AG08395 (cell line): ENCODE measurements at regions not wholly inside any gene's neighbourhood (a gene's known extent, or its start where the extent isn't known, plus 50 kb on each side); places are given as distances from the start of the nearest gene placed in this dataset.

Source experiments
- DNase-seq: peaks from one replicate; pipeline ENCODE4 v3.0.0; 2012; ENCODE audit warnings: mixed read lengths, low spot score

DNA sequence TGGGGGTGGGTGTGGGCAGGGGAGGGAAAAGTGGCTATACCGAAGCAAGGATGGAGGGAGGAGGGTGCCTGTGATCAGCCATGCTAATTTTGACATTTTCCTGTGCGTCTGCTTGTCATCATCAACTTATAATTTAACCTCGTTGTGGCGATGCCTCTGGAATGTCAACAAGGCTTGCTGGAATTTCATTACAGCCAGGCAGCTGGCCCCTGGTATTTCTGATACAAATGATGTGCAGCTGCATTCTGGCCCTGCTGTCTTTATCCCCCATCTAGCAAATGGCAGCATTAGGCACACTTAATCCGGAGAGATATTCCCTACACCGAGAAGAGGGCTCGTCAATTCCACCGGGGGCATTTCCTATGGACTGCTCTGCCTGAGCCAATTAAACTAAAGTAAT lies 278.3 kb upstream of the CCL2 start:
- no peak for DNase-seq

DNA sequence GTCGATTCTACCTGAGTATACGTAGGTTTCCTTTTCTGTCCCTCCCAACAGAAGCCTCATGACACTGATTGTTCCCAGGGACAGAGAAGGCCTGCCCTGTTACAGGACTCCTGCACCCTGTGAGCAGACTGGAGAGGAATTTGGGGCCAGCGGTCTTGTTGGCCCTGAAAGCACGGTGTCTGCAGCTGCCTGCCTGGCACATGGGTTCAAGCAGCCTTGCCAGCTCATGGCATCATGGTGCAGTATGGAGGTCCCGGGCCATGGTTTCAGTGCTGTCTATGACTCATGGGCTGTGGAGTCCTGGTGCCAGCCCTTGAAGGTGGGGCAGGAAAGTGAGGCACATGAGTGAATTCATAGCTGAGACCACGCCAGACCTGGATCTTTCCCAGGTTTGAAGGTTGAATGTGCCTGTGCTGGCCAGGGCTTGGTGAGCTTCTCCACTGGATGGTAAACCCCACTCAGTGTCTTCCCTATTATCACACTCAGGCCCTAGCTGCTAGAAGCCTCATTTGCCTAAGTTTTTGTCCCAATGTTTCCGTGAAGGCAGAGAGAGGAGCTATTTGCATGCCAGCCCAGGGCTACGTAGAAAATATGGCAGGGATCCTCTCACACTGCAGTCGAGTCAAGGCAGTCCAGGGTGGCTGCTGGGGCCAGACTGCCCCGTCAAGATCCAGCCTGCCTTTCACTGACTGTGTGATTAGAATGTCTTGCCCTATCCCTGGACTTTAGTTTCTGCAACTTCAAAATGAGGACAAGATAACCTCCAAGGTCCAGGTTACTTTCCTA lies 277.2 kb upstream of the CCL2 start:
- no peak for DNase-seq

DNA sequence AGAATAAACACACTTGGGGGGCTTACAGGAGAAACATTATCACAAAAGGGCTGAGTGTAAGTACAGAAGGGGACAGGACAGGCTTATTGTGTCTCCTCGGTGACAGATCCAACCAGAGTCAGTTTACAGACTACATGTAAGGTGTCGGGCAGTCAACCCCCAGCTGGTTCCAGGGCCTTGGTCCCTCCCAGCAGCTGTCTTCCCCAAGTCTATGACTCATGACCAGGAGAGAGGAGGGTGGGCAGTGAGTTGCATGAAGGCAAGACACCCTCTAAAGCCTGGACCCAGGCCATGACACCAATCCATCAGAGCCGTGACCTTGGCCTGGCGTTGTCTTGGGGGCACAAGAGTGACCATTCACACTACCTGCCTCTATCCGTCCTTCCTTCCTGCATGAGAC lies 276.2 kb upstream of the CCL2 start:
- no peak for DNase-seq

DNA sequence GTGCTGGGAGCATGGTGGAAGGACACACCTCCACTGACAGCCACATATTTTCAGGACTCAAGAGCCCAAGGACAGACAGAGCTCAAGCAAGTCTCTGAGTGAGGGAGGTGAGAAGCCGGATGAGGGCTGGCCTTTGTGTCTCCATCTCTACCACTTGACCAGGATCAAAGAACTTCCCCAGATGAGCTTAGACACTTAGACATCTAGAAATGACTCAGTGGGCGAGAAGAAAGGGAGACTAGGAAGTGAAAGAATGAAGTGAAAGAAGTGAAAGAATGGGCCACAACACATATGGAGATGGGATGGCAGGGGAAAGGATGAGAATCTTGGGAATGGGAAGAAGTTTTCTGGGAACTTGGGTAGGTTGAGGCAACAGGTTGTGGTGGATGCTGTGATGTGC lies 274.9 kb upstream of the CCL2 start:
- DNase-seq, result no peak

DNA sequence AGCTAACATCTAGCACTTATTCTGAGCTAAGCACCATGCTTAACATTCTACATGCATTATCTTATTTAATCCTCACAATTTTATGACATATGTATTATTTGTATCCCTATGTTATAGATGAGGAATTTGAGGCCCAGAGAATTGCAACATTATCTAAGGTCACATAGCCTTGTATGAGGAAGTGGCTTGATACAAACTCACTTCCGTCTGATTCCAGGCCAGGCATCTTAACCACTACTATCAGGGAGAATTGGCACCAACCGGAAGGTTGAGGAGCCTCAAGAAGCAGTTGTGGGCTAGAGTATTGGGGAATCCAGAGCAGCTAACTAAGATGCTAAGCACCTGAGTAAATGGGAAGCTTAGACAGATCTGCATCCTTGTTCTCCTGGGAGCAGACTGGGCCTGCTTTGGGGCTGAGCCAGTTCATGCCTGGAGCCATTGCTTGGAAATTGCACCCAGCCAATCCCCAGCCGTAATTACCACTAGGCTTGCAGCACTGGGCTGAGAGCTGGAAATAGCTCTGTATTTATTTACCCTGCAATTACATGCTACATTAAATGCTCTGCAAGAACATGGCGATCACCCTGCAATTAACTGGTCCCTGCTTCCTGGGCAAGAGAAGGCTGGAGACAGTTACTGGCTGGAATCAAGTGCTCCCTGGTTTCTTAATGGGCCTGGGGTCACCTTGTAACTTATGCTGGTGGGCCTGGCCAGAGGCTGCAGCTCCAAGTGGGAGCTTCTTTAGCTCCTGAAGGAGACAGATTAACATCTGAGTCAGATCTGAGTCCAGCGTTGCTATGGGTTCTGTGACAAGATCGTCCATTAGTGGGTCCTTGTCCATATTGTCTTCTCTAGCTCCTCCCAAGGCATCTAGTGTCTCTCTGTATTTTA lies 273.1 kb upstream of the CCL2 start:
- no peak for DNase-seq

DNA sequence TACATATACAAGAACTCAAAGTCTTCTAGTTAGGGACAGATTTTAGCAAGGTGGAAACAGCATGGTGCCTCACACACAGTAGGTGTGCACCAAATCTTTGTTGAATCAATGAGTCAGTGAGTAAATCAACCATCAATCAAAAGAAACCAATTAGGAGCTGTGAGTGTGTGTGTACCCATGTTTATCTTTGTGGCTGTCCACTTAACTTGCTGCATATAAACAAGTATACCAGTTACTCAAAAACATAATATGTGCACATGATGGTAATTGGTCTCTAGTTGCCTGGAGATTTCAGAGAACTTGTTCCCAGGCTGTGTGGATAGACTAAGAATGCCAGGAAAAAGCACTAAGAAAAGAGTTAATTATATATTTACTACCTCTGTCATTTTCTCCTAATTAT lies 272.2 kb upstream of the CCL2 start:
- no peak for DNase-seq

DNA sequence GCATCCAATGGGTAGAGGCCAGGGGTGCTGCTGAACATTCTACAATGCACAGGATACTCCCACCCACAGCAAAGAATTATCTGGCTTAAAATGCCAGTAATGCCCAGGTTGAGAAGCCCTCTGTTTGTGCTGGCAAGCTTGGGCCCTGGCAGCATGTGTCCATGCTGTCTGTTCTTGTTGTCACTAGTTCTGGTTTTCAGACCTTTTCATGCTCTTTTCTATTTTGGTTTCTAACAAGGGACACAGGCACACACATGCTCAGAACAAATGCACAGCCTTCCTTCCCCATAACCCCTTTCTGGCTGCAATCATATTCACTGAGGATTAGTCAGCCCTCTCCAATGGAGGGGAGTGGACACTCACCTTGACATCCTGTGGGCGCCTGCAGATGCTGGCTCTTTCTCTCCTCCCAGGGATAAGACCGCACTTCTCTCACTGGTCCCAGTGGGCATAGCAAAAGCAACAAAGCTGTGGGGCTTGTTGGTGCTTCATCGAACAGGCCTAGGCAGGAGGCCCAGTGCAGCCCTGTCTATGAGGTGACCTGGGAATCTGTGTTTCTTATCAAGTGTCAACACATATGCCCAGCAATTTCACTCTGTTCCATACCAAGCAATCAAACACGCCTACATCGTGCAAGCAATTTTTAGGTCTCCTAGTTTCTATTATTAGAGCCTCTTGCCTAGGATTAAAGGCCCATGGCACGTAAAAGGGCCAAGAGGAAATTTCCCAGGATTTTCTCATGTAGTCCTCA lies 271.1 kb upstream of the CCL2 start:
- no peak for DNase-seq

DNA sequence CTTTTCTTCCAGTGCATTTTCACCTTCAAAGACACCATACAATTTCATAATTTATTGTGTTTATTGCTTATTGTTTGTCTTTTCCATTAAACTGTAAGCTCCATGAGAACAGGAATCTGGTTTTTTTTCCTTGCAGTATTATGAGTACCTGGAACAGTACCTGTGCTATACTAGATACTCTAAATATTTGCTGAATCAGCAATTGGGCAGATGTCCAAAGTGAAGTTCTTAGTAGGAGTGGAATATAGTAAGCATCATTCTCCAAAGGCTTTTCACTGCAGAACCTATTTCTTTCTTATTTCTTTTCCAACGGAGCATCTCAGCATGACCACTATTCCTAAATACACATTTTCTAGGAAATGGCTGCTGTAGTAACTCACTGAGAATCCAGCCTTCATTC lies 269.0 kb upstream of the CCL2 start:
- no peak for DNase-seq

DNA sequence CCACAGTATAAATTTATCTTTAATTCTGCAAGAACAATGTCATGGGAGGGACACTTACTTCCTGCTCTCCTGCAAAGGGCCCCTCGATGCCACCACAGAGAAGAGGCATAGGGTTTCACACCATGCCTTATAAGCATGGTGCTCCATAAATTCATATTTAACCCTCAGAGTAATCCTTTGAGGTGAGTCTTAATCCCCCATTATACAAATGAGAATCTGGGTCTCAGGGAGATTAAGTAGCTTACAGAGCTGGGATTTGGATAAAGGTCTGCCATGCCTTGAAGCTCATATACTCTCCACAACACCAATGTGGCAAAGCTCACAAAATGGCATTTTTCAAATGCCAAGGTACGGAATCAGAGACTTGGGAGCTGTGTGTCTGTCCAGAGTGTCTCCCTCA lies 268.5 kb upstream of the CCL2 start:
- no peak for DNase-seq

DNA sequence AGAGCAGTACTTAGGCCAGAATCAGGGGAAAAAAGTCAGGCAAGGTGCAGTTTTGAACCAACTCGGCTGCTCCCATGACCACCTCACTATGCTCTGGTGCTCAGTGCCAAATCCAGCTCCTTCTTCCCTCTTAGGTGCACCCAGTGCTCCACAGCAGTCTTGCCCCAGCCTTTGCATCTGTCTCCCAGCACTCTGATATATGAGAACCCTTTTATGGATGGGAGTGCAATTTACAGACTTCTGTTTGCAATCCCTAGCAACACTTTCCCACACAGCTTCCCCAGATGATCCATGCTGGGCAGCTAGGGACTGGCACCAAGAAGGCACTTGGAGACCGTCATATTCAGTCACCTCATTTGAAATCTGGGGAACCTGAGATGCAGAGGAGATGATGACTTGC lies 267.9 kb upstream of the CCL2 start:
- DNase-seq, result no peak

DNA sequence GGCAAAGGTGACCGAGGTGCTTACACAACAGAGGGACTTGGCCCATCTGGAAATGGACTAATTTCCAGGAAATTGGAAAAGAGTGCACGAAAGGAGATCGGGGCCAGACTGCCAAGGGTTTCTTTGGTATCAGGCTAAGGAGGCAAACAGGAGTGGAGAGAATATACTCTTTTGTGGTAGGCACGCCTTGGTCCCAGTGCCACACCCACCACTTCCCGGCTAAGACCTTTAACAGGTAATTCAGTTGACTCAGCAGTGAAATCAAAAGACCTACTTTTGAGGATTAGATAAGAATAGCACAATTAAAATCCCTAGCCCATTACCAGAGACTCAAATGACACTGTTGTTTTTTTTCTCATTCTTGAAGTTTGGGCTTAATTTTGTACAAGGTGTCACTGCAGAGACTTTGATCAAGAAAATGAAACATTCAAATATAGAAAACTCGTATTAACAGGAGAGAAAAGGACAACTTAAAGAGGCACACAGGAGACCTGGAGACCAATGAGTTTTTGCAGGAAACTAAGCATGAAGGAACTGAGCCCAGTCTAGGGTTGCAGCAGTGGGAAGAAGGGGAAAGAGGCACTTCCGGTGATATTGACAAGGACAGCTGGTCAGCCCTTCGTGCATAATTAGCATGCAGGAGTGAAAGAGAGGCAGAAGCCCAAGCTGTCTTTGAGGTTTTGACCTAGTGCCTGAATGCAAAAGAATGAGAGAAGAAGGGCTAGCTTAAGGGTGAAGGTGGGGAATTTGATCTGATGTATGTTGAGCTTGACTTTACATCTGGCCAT lies 265.5 kb upstream of the CCL2 start:
- no peak for DNase-seq

DNA sequence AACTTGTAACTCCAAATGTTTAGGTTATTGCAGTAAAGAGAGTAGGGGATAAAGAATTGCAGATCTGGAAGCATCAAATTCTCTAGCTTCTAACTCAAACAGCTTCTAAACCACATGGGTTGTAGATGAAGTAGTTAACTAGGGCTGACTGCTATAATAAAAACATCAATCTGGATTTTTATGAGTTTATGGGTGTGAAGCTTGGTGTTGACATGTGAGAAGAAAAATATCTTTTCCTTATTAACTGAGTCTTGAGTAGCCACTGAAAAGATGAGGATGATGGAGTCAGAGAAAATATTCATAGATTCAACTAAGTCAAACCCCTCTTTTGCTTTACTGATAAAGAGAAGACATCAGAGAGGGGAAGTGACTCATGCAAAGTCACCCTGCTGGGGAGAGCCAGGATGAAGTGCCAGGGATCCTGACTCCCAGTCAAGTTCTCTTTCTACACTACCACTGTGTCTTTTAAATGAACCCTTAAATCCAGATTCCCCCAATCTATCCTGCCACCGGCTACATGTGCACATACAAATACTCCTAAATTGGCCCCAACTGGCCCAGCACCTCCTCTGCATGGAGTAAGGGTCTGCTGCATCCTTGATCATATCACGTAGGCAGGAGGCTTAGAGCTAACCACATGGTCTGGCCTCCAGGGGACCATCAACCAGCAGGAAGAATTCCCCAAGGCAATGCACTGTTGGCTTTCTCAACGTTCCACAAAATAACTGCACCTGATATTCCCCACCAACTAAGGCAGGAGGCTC lies 264.0 kb upstream of the CCL2 start:
- DNase-seq, result no peak

DNA sequence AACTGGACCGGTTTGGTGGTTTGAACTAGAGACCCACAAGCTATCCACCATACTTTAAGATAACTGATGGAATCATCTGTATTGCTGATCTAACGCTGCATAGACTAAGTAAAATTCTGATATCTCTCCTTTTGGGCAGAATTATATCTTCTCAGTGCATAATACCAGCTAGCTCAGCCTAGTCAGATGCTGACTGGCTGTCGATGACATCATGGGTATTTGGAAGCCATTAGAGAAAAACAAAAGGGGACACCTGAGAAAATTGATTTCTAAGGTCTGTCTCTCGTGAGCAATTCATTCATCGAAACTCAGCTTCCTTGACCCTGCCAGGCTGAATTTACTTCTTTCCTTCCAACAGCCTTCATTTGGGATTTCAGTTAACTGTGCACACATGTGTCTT lies 263.0 kb upstream of the CCL2 start:
- DNase-seq, result no peak

DNA sequence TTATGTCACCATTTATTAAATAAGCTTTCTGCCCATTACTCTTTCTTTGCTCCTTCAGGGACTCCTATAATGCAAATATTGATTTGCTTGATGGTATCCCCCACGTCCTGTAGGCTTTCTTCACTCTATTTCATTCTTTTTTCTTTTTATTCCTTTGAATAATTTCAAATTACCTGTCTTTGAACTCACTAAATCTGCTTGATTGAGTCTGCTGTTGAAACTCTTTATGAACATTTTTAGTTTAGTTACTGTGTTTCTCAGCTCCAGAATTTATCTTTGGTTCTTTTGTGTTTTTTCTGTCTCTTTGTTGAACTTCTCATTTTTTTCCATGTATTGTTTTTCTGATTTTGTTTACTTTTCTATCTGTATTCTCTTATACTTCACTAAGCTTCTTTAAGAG lies 254.4 kb upstream of the CCL2 start:
- no peak for DNase-seq

DNA sequence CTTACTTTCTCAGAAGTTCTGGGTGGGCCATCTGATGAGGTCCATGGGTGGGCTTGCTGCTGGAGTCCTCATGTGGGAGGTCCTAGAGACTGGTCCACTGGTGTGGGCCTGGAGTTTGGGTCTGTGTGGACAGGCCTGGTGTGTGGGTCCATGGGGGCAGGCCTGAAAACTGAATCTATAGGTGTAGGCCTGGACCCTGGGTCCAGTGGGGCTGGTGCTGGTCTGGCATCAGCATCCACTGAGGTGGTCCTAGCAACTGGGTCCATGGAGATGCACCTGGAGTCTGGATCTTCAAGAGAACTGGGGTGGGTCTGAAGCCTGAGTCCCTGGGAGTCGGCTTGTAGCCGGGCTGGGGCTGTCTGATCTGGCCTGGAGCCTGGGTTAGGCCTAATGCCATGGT lies 253.8 kb upstream of the CCL2 start:
- no peak for DNase-seq

DNA sequence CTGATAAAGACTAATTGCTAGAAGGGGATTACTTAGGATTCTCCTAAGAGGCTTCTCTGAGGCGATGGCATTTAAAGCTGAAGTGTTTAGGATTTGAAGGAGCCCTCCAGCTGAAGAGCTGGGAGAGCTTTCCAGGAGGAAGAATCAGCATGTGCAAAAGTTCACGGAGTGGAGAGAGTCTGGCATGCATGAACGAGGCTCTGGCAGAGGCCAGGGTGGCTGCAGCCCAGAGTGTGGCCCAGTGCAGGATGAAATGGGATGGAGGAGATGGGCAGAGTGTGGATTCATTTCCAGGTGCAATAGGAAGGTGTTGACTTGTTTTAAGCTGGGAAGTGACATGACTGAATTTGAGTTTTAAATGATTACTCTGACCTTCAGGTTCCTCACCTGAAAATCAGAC lies 249.0 kb upstream of the CCL2 start:
- DNase-seq, result no peak

DNA sequence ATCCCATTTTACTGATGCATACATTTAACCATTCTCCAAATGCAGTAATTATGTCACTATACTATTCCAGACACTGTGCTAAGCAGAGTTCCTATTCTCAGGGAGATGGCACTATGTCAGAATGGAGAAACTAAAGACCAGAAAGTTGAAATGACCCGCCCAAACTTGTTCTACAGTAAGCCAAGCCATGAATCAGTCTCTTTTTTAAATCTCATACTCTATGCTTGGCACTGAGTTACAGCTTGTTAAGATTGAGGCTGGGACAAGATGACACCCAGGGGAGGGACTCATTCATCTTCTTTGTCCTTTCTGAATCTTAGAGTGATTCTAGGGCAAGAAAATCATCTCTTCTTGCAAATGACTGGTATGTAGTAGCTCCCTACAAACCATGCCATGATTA lies 247.0 kb upstream of the CCL2 start:
- no peak for DNase-seq

DNA sequence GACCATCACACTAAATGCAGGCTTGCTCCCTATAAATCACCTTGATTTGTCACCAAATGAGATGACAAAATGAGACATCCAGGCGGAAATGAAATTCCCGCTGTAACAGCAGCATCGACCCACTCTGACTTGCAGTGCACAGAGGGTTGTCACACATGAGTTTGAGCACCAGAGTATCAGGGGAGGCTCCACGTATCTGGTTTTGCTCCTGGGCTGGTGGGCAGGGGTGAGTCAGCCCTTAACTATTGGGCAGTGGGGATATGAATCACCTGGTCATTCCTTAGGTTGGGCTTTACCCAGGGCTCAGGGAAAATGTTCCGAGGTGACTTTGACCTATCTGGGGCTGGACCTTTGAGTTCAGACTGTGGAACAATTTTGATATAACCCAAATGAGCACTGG lies 245.2 kb upstream of the CCL2 start:
- DNase-seq, result no peak

DNA sequence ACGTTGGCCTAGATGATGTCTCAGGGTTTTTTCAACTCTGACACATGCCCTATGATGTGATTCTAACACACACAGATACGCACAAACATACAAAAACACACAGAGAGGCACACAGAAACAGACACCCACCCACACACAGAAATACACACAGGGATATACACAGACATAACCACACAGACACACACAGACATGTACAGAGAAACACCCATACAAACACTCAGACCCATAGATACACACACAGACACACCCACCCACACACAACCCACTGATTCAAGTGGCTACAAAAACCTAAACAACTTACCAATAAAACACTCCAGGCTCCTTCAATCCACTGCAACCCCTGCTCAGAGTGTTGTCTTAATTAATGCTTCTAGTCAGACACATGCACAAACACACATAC lies 244.6 kb upstream of the CCL2 start:
- DNase-seq, result no peak

DNA sequence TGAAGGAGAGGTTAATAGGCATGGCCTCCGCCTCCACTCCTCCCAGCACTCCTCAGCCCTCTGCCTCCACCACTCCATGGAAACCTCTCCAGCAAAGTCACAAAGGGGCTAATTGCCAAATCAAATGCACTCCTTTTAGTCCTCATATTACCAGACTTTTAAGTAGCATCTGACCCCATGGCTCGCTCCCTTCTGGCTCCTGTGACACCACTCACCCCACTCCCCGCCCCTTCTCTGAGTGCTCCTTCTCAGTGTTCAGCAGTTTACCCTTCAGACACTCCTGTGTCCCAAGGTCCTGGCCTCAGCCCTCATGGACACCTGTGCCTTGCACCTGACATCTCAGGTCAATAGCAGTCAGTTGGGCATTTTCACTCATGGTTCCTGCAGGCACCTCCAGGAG lies 243.5 kb upstream of the CCL2 start:
- DNase-seq, result no peak

DNA sequence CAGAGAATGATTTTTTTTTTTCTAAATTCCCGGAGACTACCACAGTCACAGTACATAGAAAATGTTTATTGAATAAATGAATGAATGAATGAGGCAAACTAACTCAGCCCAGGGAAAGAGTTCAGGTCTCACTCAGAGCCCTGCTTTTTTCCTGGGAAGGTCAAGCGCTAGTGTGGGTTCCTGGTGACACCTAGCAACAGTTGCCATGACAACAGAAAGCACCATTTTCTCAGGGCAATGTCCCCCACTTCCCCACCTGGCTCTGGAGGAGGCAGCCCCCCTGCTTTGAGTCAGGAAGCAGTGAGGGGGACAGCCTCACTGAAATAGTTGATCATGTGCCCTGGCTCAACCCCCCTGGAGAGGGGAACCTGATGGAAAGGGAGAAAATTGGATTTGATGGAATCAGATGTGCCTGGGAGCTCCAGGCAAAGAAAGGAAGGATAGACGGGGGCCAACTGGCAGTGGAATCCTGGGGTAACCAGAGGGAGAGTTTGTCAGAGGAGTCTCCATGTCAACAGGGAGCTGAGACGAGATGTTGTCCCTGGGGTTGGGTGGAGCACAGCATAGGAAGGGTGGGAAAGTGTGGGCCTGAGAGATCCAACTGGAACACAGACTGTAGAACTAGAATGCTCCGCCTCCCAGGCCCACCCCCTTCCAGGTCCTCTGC lies 242.2 kb upstream of the CCL2 start:
- DNase-seq, result no peak
